DMS114 treated with DMSO at 0.1 percent for 48 hours (cell line): ENCODE measurements at regions not wholly inside any gene's neighbourhood (a gene's known extent, or its start where the extent isn't known, plus 50 kb on each side); places are given as distances from the start of the nearest gene placed in this dataset.
"Not testable (repeated sequence)": the region's sequence is repeated elsewhere in the genome, so short reads cannot be mapped to it uniquely, and the experiment has no call there.

Source experiments
- DNase-seq: peaks from one replicate; lab custom pipeline; 2025; ENCODE audit not compliant: unreplicated experiment; lab: John Stamatoyannopoulos, UW

DNA sequence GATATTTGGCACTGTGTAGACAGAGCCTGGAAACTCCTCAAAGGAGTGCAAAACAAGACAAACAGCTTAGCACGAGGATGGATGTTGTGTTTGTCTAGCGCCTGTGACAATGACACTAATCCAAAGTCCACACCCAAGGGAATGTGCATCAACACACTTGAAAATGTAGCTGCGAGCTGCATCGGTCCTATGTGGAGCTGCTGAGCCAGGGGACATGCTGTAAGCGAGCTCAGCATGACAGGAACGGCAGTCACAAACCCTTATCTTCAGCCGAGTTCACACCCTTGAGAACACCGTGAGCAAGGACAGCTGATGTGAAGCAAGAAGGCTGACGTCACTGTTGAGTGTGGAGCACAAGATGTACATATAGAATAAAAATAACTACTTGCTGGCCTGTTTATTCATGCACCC, 684.3 kb downstream of the QKI start:
- DNase-seq = no peak

- no peak for DNase-seq
Measured at GRCh38 chr6:164097551-164098398, 683.3 kb downstream of the QKI start.

DNA sequence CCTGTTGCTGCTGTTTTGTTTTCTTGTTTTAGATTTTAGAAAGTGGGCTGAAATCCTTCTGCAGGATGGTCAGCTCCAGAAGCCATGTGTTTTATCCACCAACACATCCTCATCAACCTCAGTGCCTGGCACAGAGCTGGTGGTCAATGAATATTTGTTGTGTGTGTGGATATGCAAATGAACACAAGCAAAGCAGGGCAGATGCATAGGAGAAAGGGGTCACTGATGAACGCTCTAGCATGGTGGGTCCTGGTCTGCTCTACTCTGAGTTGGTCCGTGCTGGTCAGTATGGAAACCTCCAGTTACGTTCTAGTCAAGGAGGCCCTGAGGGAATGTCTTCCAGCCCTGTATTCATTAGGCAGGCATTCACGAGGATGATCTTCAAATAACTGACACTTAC, 682.5 kb downstream of the QKI start:
- no peak for DNase-seq

DNA sequence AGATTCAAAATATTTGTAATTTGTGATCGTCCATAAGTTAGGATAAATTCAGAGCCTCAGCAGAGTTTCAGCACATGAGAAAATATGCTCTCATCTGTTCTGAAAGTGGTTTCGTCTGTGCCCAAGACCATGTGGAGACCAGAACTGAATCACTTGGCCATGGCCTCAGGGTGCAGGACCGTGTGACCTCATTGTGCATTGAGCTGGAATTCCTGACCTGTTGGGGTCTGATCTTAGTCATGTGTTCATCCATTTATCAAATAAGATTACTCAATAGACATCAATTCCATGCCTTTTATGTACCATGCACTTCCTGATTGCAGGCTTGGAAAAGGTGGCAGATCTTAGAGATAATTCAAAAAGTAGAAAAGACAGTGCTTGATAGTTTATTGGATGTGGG, 680.5 kb downstream of the QKI start:
- DNase-seq = no peak

- DNase-seq = no peak
Measured at GRCh38 chr6:164087870-164088269, 673.4 kb downstream of the QKI start.

DNA sequence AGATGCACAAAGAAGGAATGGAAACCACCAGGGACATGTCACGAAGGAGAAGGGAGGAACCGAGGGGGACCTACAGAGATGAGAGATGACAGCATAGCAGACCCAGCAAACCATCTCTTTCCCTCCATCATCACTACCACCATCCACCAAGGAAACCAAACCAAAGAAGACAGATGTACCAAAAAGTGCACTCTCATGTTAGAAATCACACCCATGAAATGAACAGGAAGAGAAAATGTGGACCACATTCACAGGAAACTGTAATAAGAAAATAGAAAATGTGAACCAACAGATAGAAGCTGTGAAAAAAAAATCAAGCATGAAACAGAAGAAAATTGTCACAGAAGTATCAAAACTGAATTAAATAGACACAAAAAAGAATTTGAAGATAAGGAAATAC, 672.7 kb downstream of the QKI start:
- DNase-seq = no peak

DNA sequence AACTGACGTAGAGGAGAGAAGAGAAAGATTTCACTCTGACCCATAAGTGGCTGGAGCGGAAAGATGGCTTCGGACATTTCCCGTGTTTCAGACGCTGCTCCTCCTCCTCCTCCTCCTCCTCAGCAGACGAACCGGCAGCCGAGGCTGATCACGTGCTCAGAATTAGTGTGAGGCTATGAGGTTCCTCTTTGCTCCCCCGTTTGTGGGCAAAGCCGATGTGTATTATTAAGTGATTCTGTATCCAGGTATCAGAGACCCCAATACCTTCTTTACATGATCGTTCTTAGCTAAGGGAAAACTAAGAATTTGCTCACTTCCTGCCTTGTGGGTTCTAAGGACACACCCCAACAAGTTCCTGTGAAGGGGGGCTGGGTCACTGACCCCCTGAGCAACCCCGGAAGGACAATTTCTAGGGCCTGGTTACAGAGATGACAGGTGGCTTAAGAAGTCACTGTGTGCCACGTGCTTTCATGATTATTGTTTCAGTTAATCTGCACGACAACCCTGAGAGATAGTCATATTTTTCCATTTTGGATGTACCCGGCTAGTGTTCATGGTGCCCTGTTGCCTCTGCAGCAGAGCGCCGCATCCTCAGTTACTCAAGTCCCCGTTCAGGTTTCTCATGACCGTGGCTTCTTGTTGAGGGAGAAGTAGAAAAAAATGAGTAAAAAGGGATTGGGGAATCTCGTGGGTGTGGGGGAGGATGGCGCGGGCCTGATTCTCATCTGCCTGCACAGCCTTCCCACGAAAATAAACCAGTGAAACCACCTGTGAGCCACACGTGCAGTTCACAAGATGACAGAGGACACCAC, 671.8 kb downstream of the QKI start:
- no peak for DNase-seq

- no peak for DNase-seq
Measured at GRCh38 chr6:164085091-164086075, 670.9 kb downstream of the QKI start.

DNA sequence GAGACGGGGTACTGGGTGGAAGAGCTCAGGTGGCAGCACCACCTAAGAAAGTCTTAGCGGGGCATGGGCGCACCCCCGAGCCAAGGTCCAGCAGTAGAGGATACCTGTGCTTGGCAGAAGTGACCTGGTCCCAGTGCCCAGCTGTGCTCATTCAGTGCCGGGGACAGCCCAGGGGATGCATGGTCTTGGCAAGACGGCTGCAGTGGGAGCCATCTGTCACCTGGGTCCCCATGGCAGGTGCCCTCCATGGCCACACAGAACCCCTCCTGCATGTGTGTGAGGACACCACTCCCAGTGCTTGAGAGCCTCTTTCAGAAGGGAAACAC, 664.7 kb downstream of the QKI start:
- no peak for DNase-seq

GRCh38 chr6:164078532-164079274, 664.2 kb downstream of the QKI start:
- no peak for DNase-seq

DNA sequence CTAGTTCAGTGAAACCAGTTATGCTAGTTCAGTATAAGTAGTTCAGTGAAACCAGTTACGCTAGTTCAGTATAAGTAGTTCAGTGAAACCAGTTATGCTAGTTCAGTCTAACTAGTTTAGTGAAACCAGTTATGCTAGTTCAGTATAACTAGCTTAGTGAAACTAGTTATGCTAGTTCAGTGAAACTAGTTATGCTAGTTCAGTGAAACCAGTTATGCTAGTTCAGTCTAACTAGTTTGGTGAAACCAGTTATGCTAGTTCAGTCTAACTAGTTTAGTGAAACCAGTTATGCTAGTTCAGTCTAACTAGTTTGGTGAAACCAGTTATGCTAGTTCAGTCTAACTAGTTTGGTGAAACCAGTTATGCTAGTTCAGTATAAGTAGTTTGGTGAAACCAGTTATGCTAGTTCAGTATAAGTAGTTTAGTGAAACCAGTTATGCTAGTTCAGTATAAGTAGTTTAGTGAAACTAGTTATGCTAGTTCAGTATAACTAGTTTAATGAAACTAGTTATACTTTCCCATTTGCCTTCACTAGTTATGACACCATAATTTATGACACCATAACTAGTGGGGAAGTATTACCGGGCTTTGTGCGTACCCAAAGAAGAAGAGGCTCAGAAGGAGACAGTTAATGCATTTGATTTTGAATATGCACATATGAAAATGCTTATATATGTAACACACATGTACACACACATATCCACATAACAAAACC, 662.5 kb downstream of the QKI start:
- not testable (repeated sequence) for DNase-seq

- no peak for DNase-seq
Measured at GRCh38 chr6:164075981-164076615, 661.6 kb downstream of the QKI start.

DNA sequence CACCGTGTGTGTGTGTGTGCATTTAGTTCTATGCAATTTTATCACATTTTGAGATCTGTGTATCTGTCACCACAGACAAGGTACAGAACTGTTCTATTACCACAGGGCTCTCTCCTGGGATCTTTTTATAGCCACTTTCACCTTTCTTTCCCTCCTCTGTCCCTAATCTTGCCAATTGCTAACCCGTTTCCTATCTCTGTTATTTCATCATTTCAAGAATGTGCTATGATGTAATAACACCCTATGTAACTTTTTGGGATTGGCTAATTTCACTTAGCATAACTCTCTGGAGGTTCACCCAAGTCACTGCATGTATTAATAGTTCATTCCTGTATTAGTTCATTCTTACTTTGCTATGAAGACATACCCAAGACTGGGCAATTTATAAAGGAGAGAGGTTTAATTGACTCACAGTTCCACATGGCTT, 657.7 kb downstream of the QKI start:
- no peak for DNase-seq

DNA sequence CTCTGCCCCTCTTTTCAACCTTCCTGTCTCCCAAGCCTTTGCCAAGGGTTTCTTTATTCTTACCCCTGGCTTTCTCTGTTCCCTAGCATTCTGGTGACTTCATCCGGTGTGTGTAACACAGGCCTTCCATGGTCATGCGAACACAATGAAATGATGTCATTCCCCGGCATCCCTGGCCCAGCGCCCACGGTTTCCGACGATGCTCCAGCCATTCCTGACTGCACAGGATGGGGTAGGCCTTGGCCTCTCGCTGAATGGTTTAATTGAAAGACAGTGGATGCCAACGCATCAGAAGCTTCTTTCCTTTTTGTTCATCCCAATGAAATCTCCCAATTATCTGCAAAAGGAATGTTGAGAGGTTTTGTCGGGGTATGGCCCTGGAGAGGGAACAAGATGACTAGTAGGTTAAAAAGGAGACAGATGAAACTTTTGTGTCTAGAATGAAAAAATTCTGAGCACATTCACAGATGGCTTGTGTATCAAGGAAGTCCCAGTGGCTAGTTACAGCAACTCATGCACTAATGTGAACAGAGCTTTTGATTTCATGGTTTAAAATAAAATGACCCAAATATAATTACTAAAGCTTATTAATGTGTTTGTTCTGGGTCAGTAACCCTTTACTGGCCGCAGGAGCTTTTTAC, 655.0 kb downstream of the QKI start:
- no peak for DNase-seq

DNA sequence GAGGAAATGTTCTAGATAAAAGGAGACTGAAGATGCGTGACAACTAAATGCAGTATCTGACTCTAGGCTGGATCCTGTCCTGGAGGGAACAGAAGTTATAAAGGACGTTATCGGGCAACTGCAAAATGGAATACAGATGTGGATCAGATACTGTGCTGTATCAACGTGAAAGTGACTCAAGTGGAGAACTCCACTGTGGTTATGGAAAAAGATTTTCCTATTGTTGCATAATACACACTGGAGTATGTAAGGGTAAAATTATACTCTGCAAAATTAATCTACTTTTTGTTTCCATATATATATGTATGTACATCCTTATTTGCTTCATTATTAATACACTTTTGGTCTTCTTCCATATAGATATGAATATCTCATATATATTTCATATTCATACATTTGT, 654.0 kb downstream of the QKI start:
- no peak for DNase-seq

DNA sequence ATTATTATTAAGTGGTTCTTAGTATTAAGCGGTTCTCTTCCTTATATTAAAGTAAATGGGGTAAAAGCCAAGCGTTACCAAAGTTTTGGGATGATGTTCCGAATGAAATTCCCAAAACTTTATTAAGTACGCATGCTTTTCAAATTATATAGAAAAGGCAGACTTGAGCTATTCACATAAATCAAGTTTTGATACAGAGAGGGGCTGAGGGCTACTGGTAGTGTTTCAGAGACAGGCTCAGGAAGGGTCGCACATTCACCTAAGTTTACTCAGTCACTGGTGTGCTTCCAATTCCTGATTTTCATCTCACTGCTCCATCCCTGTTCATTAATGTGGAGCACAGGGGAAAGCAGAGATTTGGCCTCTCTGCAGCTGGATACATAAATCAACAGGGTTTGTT, 652.2 kb downstream of the QKI start:
- no peak for DNase-seq

DNA sequence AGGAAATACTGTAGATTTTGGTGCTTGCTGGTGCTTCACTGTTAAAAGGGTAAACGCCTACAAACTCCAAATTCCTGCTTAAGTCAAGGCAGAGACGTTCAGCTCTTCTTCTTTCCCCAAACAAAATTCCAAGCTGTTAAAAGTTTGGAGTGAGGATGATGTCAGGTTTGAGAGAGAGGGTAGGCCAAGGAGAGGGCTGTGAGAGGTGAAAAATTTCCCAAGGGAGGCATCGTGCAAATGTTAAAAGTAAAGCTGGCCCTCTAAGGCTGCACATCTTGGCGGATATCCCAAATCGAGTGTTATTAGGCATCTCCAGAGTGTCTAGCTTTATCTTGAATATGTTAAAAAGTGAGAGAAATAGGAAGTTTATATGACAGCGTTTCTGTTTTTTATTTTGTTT, 651.8 kb downstream of the QKI start:
- no peak for DNase-seq

DNA sequence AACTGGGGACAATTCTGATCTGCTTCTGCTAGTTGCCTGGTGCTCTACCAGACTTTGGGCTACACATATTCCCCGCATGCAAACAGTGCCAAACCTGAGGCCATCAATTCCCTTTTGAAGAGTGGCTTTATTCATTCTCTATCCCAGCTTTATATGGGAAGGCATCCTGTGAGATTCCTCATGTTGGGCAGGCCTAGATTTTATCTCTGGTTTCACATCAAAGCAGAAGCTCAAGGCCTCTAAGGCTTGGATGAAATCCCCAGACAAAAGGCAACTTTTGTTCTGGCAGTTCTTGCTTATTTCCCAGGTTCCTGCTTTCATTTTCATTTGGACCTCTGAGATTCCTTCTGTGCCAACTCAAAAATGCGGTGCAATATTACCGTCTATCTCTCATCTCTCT, 648.8 kb downstream of the QKI start:
- DNase-seq = no peak

DNA sequence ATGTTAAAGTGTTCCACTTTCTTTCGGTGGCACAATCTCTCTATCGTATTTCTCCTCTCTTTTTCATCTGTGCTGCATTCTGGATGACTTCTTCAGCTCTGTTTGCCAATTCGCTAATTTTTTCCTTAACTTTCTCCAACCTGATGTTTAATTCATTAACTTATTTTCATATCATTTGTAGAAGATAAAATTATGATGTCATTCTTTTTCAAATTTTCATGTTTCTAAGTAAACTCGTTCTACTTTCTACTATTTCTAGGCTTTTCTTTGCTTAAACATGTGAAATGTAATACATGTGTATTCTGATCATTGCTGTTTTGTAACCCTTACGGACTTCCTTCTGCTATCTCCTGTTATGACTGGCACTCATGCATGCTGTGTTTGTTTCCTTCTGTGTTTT, 648.4 kb downstream of the QKI start:
- no peak for DNase-seq
